Vagina (tissue), 2 donors: ENCODE measurements at regions not wholly inside any gene's neighbourhood (a gene's known extent, or its start where the extent isn't known, plus 50 kb on each side); places are given as distances from the start of the nearest gene placed in this dataset.

Experiments used
- CTCF ChIP-seq, 3 experiments: fragments of 450-650 bp in 2 of 3; fragments of 200-600 bp in 1 of 3; sonication (generic) in 1 of 3; IDR thresholded peaks; one replicate each; pipeline ENCODE4 v1.5.1; 2017 to 2019; ENCODE audit warnings: antibody characterized with exemption in 3 of 3, mild to moderate bottlenecking in 2 of 3, moderate library complexity in 2 of 3
- POLR2A ChIP-seq, 2 donors: fragments of 450-650 bp; IDR thresholded peaks; one replicate each; pipeline ENCODE4 v1.6.1; 2017; ENCODE audit warnings: antibody characterized with exemption in 2 of 2, mild to moderate bottlenecking in 2 of 2, moderate library complexity in 2 of 2
- POLR2AphosphoS5 ChIP-seq, 2 donors: sonication (generic); formaldehyde crosslinking; IDR thresholded peaks; one replicate each; pipeline ENCODE4 v1.9.0; 2017; ENCODE audit warnings: antibody characterized with exemption in 2 of 2, mild to moderate bottlenecking in 2 of 2, low read depth in 1 of 2; ENCODE audit not compliant: insufficient read depth in 1 of 2

- no peak for TF ChIP-seq POLR2A (IDR thresholded peaks at IDR 0.05)
- TF ChIP-seq POLR2AphosphoS5 (IDR thresholded peaks at IDR 0.05; ENCODE audit: insufficient read depth in 1 of 2, low read depth in 1 of 2), result no peak
- TF ChIP-seq CTCF (IDR thresholded peaks at IDR 0.05), result no peak
Observed at GRCh38 chr21:32887026-32887425, 115.5 kb upstream of the PAXBP1 start.
